Muscle layer of colon (tissue), 2 donors: ENCODE measurements at regions not wholly inside any gene's neighbourhood (a gene's known extent, or its start where the extent isn't known, plus 50 kb on each side); places are given as distances from the start of the nearest gene placed in this dataset.

Source experiments
- H3K27ac ChIP-seq: one replicate; pipeline ENCODE4 v1.7.0; 2013; ENCODE audit warnings: low read depth, mild to moderate bottlenecking, low read length, moderate library complexity
- H3K27me3 ChIP-seq, 2 donors: one replicate each; pipeline ENCODE4 v1.7.0; 2013; ENCODE audit warnings: low read length in 2 of 2, mild to moderate bottlenecking in 2 of 2; ENCODE audit not compliant: insufficient read depth in 2 of 2, control insufficient read depth in 1 of 2
- H3K36me3 ChIP-seq: one replicate; pipeline ENCODE4 v1.7.0; 2013; ENCODE audit warnings: mild to moderate bottlenecking, low read length; ENCODE audit not compliant: insufficient read depth
- H3K4me1 ChIP-seq: one replicate; pipeline ENCODE4 v1.7.0; 2013; ENCODE audit warnings: mild to moderate bottlenecking, low read length; ENCODE audit not compliant: insufficient read depth
- H3K4me3 ChIP-seq, 2 donors: one replicate each; pipeline ENCODE4 v1.7.0; 2013; ENCODE audit warnings: low read length in 2 of 2, low read depth in 1 of 2, mild to moderate bottlenecking in 1 of 2, moderate library complexity in 1 of 2
- H3K9ac ChIP-seq: one replicate; pipeline ENCODE4 v1.7.0; 2013; ENCODE audit warnings: low read length
- H3K9me3 ChIP-seq: one replicate; pipeline ENCODE4 v1.7.0; 2013; ENCODE audit warnings: mild to moderate bottlenecking, low read length
- donor health status: abdominal sarcoma.
- donor health status: Adenocarcinoma of cecum.

DNA sequence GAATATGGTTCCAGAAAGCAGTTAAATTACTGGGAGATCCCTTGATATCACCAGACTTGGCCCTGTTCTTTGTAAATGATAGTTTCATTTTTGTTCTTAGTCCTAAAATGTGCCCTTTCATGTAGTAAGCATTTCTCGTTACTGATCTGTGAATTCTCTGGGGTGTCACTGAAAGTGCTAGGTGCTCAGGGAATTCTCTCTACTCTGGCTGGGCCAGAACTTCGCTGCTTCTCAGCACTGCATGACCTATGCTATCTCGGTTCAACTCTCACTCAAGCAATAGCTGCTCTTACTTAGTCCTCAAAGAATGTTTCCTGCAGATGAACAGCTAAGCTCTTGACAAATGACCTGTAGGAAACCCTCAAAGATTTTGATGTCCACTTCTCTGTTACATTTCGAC is 1144.3 kb downstream of the ADGRL3 start:
- no peaks in the 10 kb centered on the region for H3K36me3 ChIP-seq
- H3K9me3 ChIP-seq, result no peaks in the 10 kb centered on the region
- H3K9ac ChIP-seq, result no peak overlapping the region
- H3K4me3 ChIP-seq, result no peak overlapping the region
- no peaks in the 10 kb centered on the region for H3K27me3 ChIP-seq
- no peak overlapping the region for H3K27ac ChIP-seq
- no peaks in the 10 kb centered on the region for H3K4me1 ChIP-seq

DNA sequence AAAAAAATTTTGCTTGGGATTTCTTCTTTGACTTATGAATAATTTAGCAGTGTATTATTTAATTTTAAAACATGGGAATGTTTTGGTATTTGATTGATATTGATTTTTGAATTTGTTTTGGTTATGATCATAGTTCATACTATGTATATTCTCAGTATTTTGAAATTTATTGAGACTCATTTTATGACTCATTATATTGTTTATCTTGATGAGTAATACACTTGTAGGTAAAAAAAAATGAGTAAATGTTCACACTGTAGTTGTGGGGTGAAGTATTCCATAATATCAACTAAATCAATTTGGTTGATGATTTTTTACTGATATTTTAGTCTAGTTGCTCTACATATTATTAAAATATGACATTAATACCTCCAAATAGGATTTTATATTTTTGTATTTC is 1142.2 kb downstream of the ADGRL3 start:
- no peak overlapping the region for H3K9ac ChIP-seq
- H3K27ac ChIP-seq, result no peak overlapping the region
- H3K4me1 ChIP-seq, result no peaks in the 10 kb centered on the region
- H3K36me3 ChIP-seq, result no peaks in the 10 kb centered on the region
- H3K27me3 ChIP-seq, result no peaks in the 10 kb centered on the region
- H3K4me3 ChIP-seq, result no peak overlapping the region
- H3K9me3 ChIP-seq, result no peaks in the 10 kb centered on the region

DNA sequence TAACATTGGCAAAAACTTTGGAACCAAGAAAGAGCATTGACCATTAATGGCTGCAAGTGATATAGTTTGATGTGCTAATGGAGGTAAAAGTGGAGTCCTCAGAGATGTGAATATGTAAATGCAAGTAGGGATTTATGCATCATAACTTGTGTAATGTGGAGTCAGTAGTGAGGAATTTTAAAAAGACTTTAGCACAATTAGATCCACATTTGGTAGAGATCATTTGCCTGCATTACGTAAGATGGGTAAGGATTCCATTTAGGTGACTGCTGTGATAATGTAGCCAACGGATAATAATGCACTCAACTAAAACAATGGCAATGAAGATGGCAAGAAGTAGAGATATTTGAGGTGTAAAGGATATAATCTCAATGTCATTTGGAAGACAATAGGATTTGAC is 1128.4 kb downstream of the ADGRL3 start:
- H3K27me3 ChIP-seq, result no peaks in the 10 kb centered on the region
- no peak overlapping the region for H3K4me3 ChIP-seq
- H3K9ac ChIP-seq, result no peak overlapping the region
- H3K36me3 ChIP-seq, result no peaks in the 10 kb centered on the region
- H3K9me3 ChIP-seq, result no peaks in the 10 kb centered on the region
- no peak overlapping the region for H3K27ac ChIP-seq
- no peaks in the 10 kb centered on the region for H3K4me1 ChIP-seq

DNA sequence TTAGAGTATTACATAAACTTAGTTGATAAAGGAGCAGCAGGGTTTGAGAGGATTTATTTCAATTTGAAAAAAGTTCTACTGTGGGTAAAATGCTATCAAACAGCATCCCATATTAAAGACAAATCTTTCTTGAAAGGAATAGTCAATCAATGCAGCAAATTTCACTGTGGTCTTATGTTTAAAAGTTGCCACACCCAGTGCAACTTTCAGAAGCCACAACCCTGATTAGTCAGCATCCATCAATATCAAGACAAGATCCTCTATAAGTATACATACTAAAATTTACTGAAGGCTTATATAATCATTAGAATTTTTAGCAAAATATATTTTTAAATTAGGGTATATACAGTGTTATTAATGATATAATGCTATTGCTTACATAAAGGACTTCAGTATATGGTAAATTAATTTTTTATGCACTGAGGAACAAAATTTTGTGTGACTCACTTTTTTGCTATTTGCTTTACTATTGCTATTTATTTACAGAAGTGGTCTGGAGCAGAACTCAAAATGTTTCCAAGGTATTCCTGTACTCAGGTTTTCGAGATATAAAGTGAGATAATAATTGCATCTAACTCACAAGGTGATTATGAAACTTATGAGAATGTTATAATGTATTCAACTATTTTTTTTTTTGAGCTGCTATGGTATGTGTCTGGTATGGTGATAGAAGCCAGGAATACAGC is 1127.6 kb downstream of the ADGRL3 start:
- Histone ChIP-seq H3K9ac (no peak overlapping the region), H3K27ac (no peak overlapping the region), H3K4me3 (no peak overlapping the region), H3K27me3 (no peaks in the 10 kb centered on the region), H3K36me3 (no peaks in the 10 kb centered on the region), H3K4me1 (no peaks in the 10 kb centered on the region), H3K9me3 (no peaks in the 10 kb centered on the region)

DNA sequence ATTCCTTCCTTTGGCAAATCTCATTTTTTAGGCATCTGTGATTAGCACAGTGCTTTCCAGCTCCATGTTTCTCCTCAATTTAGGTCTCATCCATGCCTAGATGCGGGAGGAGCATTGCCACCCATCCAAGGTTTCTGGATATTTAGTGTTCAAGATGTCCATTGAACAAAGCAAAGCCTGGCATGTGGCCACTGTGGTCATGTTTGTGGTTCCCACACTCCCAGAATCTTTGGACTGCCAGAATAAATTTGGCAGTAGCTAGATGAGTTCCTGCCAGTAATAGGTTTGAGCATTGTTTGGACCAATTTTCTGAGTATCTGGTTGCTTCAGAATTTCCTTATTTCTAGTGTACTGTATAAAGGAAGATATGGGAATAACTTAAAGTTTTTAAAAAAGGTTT is 1124.1 kb downstream of the ADGRL3 start:
- H3K9ac ChIP-seq, result no peak overlapping the region
- no peaks in the 10 kb centered on the region for H3K27me3 ChIP-seq
- H3K36me3 ChIP-seq, result no peaks in the 10 kb centered on the region
- no peak overlapping the region for H3K4me3 ChIP-seq
- H3K9me3 ChIP-seq, result no peaks in the 10 kb centered on the region
- H3K4me1 ChIP-seq, result no peaks in the 10 kb centered on the region
- no peak overlapping the region for H3K27ac ChIP-seq

DNA sequence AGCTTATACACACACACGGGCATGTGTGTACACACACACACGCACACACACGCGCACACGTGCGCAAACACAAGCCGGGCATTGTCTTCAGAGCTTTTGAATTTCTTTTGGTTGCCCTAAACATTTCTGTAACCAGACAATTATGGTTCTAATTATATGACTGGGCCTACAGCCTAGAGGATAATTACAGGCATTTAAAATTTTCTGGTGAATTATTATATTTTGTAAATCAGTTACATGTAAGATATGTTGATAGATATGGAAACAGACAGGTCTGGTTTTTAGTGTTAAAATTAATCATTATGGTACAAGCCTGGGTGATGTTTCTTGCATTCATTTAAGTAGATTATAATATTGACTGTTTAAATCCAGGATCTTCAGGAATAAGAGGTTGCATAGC is 1120.5 kb downstream of the ADGRL3 start:
- H3K27me3 ChIP-seq, result no peaks in the 10 kb centered on the region

DNA sequence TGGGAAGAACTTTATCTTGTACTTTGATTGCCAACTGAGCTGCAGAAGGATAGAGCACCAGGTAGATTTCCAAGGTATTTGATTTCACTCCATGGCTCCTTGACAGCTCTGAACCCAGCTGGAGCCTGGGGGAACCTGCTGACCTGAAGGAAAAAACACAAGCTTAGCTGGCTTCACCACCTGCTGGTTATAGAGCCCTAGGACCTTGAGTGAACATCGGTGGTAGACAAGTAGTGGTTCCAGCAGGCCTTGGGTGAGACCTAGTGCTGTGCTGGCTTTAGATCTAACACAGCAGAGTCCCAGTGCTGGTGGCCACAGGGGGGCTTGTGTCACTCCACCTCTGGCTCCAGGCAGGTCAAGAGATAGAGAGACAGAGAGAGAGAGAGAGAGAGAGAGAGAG is 1102.6 kb downstream of the ADGRL3 start:
- Histone ChIP-seq H3K9me3 (peaks cover 6% of the 10 kb centered on the region), H3K27me3 (no peaks in the 10 kb centered on the region), H3K36me3 (no peaks in the 10 kb centered on the region), H3K4me1 (no peaks in the 10 kb centered on the region), H3K4me3 (no peak overlapping the region), H3K27ac (no peak overlapping the region), H3K9ac (no peak overlapping the region)

More for the DNA sequence above, 1120.5 kb downstream of the ADGRL3 start:
- H3K9me3 ChIP-seq, result no peaks in the 10 kb centered on the region
- H3K27ac ChIP-seq, result no peak overlapping the region
- no peaks in the 10 kb centered on the region for H3K36me3 ChIP-seq
- H3K4me3 ChIP-seq, result no peak overlapping the region
- H3K4me1 ChIP-seq, result no peaks in the 10 kb centered on the region
- H3K9ac ChIP-seq, result no peak overlapping the region

DNA sequence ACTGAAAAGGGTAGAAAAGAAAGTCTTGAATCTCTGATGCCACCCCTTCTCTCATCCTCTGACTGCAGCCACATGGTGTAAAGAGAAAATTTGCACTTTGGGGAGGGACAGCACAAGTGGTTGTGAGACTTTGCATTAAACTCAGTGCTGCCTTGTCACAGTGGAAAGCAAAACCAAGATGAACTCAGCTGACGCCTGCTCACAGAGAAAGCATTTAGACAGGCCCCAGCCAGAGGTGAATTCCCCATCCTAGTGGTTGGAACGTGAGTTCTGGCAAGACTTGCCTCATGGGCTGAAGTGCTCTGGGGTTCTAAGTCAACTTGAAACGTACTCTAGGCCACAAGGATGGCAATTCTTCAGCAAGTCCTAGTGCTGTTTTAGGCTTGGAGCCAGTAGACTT is 1101.4 kb downstream of the ADGRL3 start:
- Histone ChIP-seq H3K4me1 (no peaks in the 10 kb centered on the region), H3K27me3 (no peaks in the 10 kb centered on the region), H3K9me3 (peaks cover 3% of the 10 kb centered on the region), H3K4me3 (no peak overlapping the region), H3K9ac (no peak overlapping the region), H3K36me3 (no peaks in the 10 kb centered on the region), H3K27ac (no peak overlapping the region)

DNA sequence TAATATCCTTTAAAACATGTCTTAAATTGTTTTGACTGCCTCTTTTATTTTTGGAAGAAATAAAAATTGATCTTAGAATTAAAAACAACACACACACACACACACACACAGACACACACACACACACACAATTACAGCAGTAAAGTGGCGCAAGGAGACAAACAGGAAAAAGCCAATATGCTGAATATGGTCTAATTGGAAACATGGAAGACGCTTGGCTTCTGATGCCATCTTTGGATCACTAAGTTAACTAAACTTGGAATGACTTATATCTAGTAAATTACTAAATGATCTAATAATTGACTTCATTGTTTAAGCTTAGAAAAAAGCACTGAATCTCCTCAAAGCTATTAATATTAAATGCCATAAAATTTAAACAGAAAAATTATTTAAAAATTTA is 1093.4 kb downstream of the ADGRL3 start:
- Histone ChIP-seq H3K4me3 (no peak overlapping the region), H3K36me3 (no peaks in the 10 kb centered on the region), H3K4me1 (no peaks in the 10 kb centered on the region), H3K9ac (no peak overlapping the region), H3K27me3 (no peaks in the 10 kb centered on the region), H3K27ac (no peak overlapping the region), H3K9me3 (no peaks in the 10 kb centered on the region)

DNA sequence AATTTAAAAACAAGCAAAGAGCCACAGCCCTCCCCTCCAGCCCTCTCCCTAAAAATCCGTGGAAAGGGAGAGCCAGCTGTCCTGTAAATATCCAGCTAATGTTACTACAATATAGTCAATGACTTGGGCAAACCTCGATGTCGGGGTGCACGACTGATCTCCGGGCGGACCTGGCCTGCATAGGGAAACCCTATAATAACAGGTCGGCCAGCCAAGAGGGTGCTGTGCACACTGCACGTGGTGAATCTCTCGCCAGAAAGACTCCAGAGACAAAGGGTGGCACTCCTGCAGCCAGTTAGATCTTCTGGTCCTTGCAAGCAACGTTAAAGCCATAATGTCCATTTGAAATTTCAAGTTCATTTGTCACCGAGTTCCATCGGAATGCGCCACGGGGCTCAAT is 1092.8 kb downstream of the ADGRL3 start:
- Histone ChIP-seq H3K4me3 (no peak overlapping the region), H3K27ac (no peak overlapping the region), H3K9ac (no peak overlapping the region)

DNA sequence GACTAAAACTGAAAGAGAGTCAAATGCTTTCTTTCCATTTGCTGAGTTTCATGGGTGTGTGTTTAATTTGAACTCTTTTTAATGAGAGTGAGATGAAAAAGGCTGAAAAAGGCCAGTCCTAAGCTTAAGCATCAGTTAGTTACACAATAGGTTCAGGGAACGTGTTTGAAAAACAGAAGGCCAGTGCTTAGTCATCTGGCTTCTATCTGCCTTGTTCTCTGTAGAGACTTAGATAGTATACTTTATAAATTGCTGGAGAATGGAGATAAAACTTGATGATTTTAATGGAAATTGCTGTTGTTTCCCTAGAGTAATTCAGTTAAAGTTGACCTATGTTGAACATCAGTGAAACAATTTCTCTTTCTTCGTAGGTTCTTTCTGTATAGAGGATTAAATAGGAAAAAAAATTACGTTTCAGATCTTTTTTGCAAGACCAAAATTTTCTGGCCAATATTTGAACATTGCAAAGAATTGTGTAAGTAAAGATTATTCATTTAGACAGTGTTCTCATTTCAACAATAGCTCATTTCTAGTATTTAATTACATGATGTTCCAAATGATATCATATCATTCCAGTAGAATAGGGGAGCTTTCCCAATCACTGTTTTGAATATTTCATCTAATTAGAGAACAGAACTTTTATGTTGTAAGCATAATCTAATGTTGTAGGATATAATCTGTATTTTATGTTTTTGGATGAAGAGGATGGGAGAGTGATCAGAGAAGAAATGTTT is 1088.8 kb downstream of the ADGRL3 start:
- no peaks in the 10 kb centered on the region for H3K9me3 ChIP-seq
- H3K27me3 ChIP-seq, result no peaks in the 10 kb centered on the region
- H3K9ac ChIP-seq, result no peak overlapping the region
- no peak overlapping the region for H3K27ac ChIP-seq
- H3K36me3 ChIP-seq, result no peaks in the 10 kb centered on the region
- no peak overlapping the region for H3K4me3 ChIP-seq
- no peaks in the 10 kb centered on the region for H3K4me1 ChIP-seq

More for the DNA sequence above, 1092.8 kb downstream of the ADGRL3 start:
- no peaks in the 10 kb centered on the region for H3K4me1 ChIP-seq
- no peaks in the 10 kb centered on the region for H3K27me3 ChIP-seq
- H3K9me3 ChIP-seq, result no peaks in the 10 kb centered on the region
- no peaks in the 10 kb centered on the region for H3K36me3 ChIP-seq

DNA sequence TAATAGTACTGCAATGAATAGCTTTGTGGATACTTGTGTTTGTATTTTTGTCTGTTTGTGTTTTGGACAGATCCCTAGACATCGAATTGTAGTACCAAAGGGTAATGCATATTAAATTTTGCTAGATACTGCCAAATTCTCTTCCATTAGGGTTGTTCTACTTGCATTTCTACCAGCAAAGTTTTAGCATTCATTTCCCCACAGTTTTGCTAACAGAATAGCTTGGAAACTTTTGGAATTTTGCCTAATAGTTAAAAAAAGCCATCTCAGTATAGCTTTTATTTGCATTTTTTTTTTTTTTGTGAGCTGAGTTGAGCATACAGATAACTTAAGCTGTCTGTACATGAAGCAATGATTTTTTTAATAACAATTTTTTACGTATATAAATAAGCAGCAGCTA is 1084.9 kb downstream of the ADGRL3 start:
- no peaks in the 10 kb centered on the region for H3K36me3 ChIP-seq
- H3K27ac ChIP-seq, result no peak overlapping the region
- no peaks in the 10 kb centered on the region for H3K4me1 ChIP-seq
- no peaks in the 10 kb centered on the region for H3K9me3 ChIP-seq
- no peaks in the 10 kb centered on the region for H3K27me3 ChIP-seq
- no peak overlapping the region for H3K9ac ChIP-seq
- H3K4me3 ChIP-seq, result no peak overlapping the region
